ENCODE measurements at regions not wholly inside any gene's neighbourhood (a gene's known extent, or its start where the extent isn't known, plus 50 kb on each side); places are given as distances from the start of the nearest gene placed in this dataset.

- TF ChIP-seq PHF8 (conservative IDR thresholded peaks at IDR 0.05; ENCODE audit: low read depth, low read length) (no peak), RNF2 (IDR thresholded peaks at IDR 0.05; ENCODE audit: borderline replicate concordance, low read depth, low read length, missing control alignments, poor library complexity, severe bottlenecking) (no peak), SP1 (IDR thresholded peaks at IDR 0.05; ENCODE audit: low read depth, low read length) (no peak), EZH2 (IDR thresholded peaks at IDR 0.05; ENCODE audit: low read depth, low read length, severe bottlenecking) (no peak), CTCF (IDR thresholded peaks at IDR 0.05; ENCODE audit: control extremely low read depth in 1 of 3, insufficient read depth in 1 of 3, low read depth in 1 of 3, low read length in 3 of 3) (no peak), JUND (IDR thresholded peaks at IDR 0.05; ENCODE audit: low read length) (no peak), KDM1A (IDR thresholded peaks at IDR 0.05; ENCODE audit: borderline replicate concordance, low read length) (no peak)
These were observed 536.5 kb upstream of the GRIA1 start for GRCh38 chr5:152953788-152954483.
